BE2C (cell line): ENCODE measurements at regions not wholly inside any gene's neighbourhood (a gene's known extent, or its start where the extent isn't known, plus 50 kb on each side); places are given as distances from the start of the nearest gene placed in this dataset.

Experiments
- DNase-seq: peaks from one replicate; pipeline ENCODE4 v3.0.0-alpha.2; 2020
- H3K27me3 ChIP-seq: fragments of 250-450 bp; sonication (Bioruptor Pico); 2 replicates; pipeline ENCODE4 v1.5.1; 2020; ENCODE audit warnings: mild to moderate bottlenecking
- H3K36me3 ChIP-seq: fragments of 250-450 bp; sonication (Bioruptor Pico); 2 replicates; pipeline ENCODE4 v1.5.1; 2020; ENCODE audit warnings: mild to moderate bottlenecking
- H3K4me1 ChIP-seq: fragments of 250-450 bp; sonication (Bioruptor Pico); 2 replicates; pipeline ENCODE4 v1.5.1; 2020
- H3K4me3 ChIP-seq: 2 replicates; pipeline ENCODE4 v1.5.1; 2011; ENCODE audit warnings: low read depth, low read length
- H3K9me3 ChIP-seq: fragments of 250-450 bp; sonication (Bioruptor Pico); 2 replicates; pipeline ENCODE4 v1.5.1; 2020
- TF ChIP-seq, protein P1 (sequence below): IDR thresholded peaks from 2 replicates; pipeline ENCODE4 v1.5.1; 2012; ENCODE audit warnings: mild to moderate bottlenecking, low read depth, low read length

DNA sequence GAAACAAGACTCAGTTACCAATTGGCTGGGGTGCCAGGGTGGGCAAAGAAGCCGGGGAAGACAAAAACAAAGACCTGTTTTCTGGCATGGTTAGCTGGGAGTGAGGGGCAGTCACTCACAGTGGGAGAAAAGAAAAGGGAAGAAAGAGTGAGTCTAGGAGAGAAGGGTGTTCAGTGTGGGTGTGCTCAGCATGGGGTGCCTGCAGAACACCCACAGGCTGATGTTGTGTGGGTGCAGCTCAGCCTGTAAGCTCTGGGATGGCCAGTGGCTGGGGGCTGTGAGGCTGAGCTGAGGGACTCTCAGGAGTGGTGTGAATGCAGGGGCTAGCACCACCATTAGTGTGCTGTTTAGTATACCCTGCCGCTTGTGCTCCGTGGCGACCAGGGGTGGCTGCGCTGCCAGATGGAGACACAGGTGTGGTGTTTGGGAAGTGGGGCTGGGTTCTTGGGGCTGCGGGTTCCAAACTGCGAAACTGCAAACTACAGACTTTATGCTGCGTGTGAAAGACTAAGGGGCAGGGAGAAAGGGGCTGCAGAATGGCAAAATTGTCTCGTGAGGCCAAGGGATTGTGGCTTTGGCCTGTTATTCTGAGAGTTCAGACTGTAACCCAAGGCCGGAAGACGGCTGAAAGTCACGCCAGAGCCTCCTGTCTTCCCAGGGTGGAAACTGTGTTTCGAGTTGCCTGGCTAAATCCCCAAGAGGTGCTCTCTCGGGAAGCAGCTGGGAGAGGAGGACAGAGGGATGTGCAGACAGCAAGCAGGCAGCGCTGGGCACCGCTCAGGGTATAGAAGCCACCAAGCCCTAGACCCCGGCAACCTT is 156.3 kb downstream of the TTC32 start:
- no peaks in the 10 kb centered on the region for H3K36me3 ChIP-seq
- H3K4me3 ChIP-seq: no peak overlapping the region
- TF ChIP-seq, protein P1, sequence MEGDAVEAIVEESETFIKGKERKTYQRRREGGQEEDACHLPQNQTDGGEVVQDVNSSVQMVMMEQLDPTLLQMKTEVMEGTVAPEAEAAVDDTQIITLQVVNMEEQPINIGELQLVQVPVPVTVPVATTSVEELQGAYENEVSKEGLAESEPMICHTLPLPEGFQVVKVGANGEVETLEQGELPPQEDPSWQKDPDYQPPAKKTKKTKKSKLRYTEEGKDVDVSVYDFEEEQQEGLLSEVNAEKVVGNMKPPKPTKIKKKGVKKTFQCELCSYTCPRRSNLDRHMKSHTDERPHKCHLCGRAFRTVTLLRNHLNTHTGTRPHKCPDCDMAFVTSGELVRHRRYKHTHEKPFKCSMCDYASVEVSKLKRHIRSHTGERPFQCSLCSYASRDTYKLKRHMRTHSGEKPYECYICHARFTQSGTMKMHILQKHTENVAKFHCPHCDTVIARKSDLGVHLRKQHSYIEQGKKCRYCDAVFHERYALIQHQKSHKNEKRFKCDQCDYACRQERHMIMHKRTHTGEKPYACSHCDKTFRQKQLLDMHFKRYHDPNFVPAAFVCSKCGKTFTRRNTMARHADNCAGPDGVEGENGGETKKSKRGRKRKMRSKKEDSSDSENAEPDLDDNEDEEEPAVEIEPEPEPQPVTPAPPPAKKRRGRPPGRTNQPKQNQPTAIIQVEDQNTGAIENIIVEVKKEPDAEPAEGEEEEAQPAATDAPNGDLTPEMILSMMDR: no peak
- H3K4me1 ChIP-seq: no peaks in the 10 kb centered on the region
- DNase-seq: no peak
- no peaks in the 10 kb centered on the region for H3K27me3 ChIP-seq
- H3K9me3 ChIP-seq: no peaks in the 10 kb centered on the region

- Histone ChIP-seq H3K27me3 (no peaks in the 10 kb centered on the region), H3K4me1 (no peaks in the 10 kb centered on the region), H3K36me3 (no peaks in the 10 kb centered on the region), H3K9me3 (no peaks in the 10 kb centered on the region), H3K4me3 (no peak overlapping the region)
- TF ChIP-seq, protein P1: no peak
- no peak for DNase-seq
Measured at GRCh38 chr2:19744456-19745199, 157.2 kb downstream of the TTC32 start.

GRCh38 chr2:19743641-19744040 is 158.1 kb downstream of the TTC32 start:
- TF ChIP-seq, protein P1: no peak
- Histone ChIP-seq H3K4me1 (no peaks in the 10 kb centered on the region), H3K36me3 (no peaks in the 10 kb centered on the region), H3K4me3 (no peak overlapping the region), H3K27me3 (0 out of 2 replicates have a peak, but pooled peaks cover 2% of the 10 kb centered on the region), H3K9me3 (no peaks in the 10 kb centered on the region)
- DNase-seq: no peak

DNA sequence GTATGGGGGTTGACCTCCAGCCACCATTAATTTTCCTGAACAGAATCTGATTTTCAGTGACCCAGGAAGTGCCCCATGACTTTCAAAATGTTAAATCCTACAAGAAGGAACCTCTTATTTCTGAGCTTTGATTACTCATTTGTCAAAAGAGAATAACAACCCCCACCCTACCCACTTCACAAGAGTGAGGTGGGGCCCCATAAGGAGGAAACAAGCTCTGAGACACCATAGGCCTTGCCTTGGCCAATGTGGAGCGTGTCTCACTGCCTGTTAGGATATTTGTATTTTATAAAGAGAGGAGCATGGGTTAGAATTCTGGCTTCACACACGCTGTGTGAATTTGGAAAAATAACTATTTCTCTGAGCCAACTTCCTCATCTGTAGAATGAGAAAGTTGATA is 158.9 kb downstream of the TTC32 start:
- Histone ChIP-seq H3K27me3 (0 out of 2 replicates have a peak, but pooled peaks cover 4% of the 10 kb centered on the region), H3K36me3 (no peaks in the 10 kb centered on the region), H3K4me1 (no peaks in the 10 kb centered on the region), H3K4me3 (no peak overlapping the region), H3K9me3 (no peaks in the 10 kb centered on the region)
- DNase-seq: no peak
- TF ChIP-seq, protein P1: no peak

DNA sequence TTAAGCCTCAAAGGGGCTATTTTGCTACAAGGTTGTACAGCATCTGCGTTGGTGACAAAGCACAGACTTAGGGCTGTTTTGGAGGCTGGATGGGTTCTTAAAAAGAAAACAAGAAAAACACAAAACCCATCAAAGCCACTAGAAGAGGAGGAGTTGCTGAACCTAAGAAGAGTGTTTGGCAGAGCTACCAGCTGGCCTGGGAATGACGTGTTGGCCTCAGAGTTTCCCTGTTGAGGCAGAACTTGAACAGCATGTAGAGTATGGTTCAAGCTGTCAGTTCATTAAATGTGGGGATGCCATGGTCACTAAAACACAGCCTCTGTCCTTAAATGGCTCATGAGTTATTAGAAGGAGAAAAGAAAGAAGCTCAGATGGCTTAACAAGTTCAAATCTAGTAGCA is 162.5 kb downstream of the TTC32 start:
- Histone ChIP-seq H3K27me3 (0 out of 2 replicates have a peak, but pooled peaks cover 4% of the 10 kb centered on the region), H3K36me3 (no peaks in the 10 kb centered on the region), H3K4me3 (no peak overlapping the region), H3K4me1 (no peaks in the 10 kb centered on the region), H3K9me3 (no peaks in the 10 kb centered on the region)
- no peak for DNase-seq
- TF ChIP-seq, protein P1: no peak

GRCh38 chr2:19738707-19739106 is 163.1 kb downstream of the TTC32 start:
- no peaks in the 10 kb centered on the region for H3K9me3 ChIP-seq
- no peak overlapping the region for H3K4me3 ChIP-seq
- no peaks in the 10 kb centered on the region for H3K4me1 ChIP-seq
- H3K27me3 ChIP-seq: 0 out of 2 replicates have a peak, but pooled peaks cover 4% of the 10 kb centered on the region
- no peaks in the 10 kb centered on the region for H3K36me3 ChIP-seq
- TF ChIP-seq, protein P1: no peak
- DNase-seq: no peak
